ENCODE measurements at regions not wholly inside any gene's neighbourhood (a gene's known extent, or its start where the extent isn't known, plus 50 kb on each side); places are given as distances from the start of the nearest gene placed in this dataset.
A peak's percentile ranks its signal among the peaks of the same experiment; 100 is the strongest.

DNA sequence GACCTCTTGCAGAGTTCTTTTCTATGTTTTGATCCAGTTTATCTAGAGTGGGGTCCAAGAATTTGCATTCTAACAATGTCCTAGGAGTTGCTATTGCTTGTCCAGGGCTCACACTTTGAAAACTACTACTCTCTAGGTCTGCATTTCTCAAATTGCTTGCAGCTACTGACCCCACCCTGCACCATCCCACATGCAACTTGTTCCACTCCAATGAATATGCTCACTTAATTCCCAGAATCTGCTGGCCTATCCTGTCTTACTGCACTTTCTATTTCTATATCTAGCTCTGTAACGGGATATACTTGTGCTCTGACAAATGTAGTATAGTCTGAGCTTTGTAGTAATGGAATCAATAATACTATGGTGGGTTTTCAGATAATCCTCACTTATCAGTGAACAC, 570.3 kb downstream of the IQCM start:
- ChIA-PET CTCF (interaction anchor here (0.5 kb wide), 1 partner anchor 44 kb away, joined by 3 read pairs; no protein-coding TSS in a partner anchor), POLR2A (interaction anchor here (0.7 kb wide), 1 partner anchor 1866 kb away, joined by 3 read pairs; no protein-coding TSS in a partner anchor)
- Mint-ChIP-seq H3K36me3 (ENCODE audit: insufficient read depth, unreplicated experiment) (no peaks in the 10 kb centered on the region), H3K9me3 (ENCODE audit: unreplicated experiment) (peaks cover 5% of the 10 kb centered on the region), H3K4me1 (ENCODE audit: insufficient read depth, unreplicated experiment) (no peaks in the 10 kb centered on the region), H3K27me3 (ENCODE audit: insufficient read depth, unreplicated experiment) (no peaks in the 10 kb centered on the region), H3K4me3 (ENCODE audit: unreplicated experiment) (no peak overlapping the region), H3K27ac (ENCODE audit: low read depth, unreplicated experiment) (no peak overlapping the region)
- DNase-seq (ENCODE audit: unreplicated experiment): no peak
- TF ChIP-seq, protein P1, sequence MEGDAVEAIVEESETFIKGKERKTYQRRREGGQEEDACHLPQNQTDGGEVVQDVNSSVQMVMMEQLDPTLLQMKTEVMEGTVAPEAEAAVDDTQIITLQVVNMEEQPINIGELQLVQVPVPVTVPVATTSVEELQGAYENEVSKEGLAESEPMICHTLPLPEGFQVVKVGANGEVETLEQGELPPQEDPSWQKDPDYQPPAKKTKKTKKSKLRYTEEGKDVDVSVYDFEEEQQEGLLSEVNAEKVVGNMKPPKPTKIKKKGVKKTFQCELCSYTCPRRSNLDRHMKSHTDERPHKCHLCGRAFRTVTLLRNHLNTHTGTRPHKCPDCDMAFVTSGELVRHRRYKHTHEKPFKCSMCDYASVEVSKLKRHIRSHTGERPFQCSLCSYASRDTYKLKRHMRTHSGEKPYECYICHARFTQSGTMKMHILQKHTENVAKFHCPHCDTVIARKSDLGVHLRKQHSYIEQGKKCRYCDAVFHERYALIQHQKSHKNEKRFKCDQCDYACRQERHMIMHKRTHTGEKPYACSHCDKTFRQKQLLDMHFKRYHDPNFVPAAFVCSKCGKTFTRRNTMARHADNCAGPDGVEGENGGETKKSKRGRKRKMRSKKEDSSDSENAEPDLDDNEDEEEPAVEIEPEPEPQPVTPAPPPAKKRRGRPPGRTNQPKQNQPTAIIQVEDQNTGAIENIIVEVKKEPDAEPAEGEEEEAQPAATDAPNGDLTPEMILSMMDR (IDR thresholded peaks at IDR 0.05; ENCODE audit: unreplicated experiment): no peak
- intact Hi-C loops (cut with micrococcal nuclease): no loop called here
- BruUV-seq (replicated peaks): no TSS peak

DNA sequence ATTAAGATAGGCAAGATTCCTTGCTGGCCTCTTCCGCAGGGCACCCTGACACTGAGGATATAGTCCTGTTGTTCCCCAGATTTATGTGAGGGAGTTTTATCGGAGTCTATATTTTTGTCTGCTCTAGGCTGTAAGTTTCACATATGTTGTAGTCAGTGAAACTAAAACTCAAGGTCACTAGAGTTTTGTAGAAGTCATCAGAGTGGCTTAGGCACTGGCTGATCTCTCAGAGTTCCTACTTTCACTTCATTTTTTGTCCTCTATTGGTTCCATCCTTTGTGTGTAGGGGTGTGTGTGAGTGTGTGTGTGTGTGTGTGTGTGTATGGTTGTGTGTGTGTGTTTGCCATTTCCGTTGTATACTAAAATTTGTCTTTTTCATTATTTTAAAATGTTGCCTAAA, 577.5 kb downstream of the IQCM start:
- H3K36me3 Mint-ChIP-seq (ENCODE audit: insufficient read depth, unreplicated experiment): no peaks in the 10 kb centered on the region
- H3K4me3 Mint-ChIP-seq (ENCODE audit: unreplicated experiment): no peak overlapping the region
- ChIA-PET CTCF (no interaction called here), POLR2A (no interaction called here)
- no peak overlapping the region for H3K27ac Mint-ChIP-seq (ENCODE audit: low read depth, unreplicated experiment)
- H3K27me3 Mint-ChIP-seq (ENCODE audit: insufficient read depth, unreplicated experiment): no peaks in the 10 kb centered on the region
- DNase-seq (ENCODE audit: unreplicated experiment): no peak
- no TSS peak for BruUV-seq (replicated peaks)
- peaks cover 5% of the 10 kb centered on the region for H3K9me3 Mint-ChIP-seq (ENCODE audit: unreplicated experiment)
- intact Hi-C loops (cut with micrococcal nuclease): no loop called here
- TF ChIP-seq, protein P1 (IDR thresholded peaks at IDR 0.05; ENCODE audit: unreplicated experiment): no peak
- H3K4me1 Mint-ChIP-seq (ENCODE audit: insufficient read depth, unreplicated experiment): no peaks in the 10 kb centered on the region

DNA sequence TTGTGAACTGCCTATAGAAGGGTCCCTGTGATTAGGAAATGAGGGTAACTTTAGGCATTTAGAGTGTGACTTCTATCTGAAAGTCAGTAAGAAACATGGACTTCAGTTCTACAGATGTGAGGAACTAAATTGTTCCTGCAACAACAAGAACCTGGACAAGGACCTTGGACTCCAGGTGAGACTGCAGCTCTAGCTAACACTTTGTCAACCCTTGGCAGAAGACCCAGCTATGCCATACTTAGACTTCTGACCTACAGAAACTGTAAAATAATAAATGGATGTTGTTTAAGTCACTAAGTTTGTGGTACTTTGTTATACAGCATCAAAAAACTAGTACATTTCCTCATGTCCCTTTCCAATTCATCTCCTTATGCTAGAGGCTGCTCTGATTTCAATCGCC, 580.8 kb downstream of the IQCM start:
- intact Hi-C loops (cut with micrococcal nuclease): no loop called here
- H3K36me3 Mint-ChIP-seq (ENCODE audit: insufficient read depth, unreplicated experiment): no peaks in the 10 kb centered on the region
- no TSS peak for BruUV-seq (replicated peaks)
- no peaks in the 10 kb centered on the region for H3K27me3 Mint-ChIP-seq (ENCODE audit: insufficient read depth, unreplicated experiment)
- H3K4me3 Mint-ChIP-seq (ENCODE audit: unreplicated experiment): no peak overlapping the region
- ChIA-PET CTCF (interaction anchor here (0.6 kb wide), 1 partner anchor 1368 kb away, joined by 3 read pairs; no protein-coding TSS in a partner anchor), POLR2A (no interaction called here)
- TF ChIP-seq, protein P1 (IDR thresholded peaks at IDR 0.05; ENCODE audit: unreplicated experiment): no peak
- no peaks in the 10 kb centered on the region for H3K4me1 Mint-ChIP-seq (ENCODE audit: insufficient read depth, unreplicated experiment)
- H3K9me3 Mint-ChIP-seq (ENCODE audit: unreplicated experiment): no peaks in the 10 kb centered on the region
- no peak overlapping the region for H3K27ac Mint-ChIP-seq (ENCODE audit: low read depth, unreplicated experiment)
- no peak for DNase-seq (ENCODE audit: unreplicated experiment)

DNA sequence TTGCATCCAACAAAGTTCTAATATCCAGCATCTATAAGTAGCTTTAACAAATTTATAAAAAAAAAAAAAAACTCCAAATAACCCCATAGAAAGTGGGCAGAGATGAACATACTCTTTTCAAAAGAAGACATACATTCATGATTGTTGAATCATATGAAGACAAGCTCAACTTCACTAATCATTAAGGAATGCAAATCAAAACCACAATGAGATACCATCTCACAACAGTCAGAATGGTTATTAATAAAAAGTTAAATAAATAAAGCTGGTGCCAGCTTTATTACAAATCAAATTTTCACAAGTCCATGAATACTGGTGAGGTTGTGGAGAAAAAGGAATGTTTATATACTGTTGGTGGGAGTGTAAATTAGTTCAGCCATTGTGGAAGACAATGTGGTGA, 592.0 kb downstream of the IQCM start:
- peak; percentile 32 for DNase-seq (ENCODE audit: unreplicated experiment)
- H3K9me3 Mint-ChIP-seq (ENCODE audit: unreplicated experiment): peaks cover 24% of the 10 kb centered on the region
- ChIA-PET CTCF (no interaction called here), POLR2A (no interaction called here)
- no peaks in the 10 kb centered on the region for H3K36me3 Mint-ChIP-seq (ENCODE audit: insufficient read depth, unreplicated experiment)
- H3K4me1 Mint-ChIP-seq (ENCODE audit: insufficient read depth, unreplicated experiment): peaks cover 4% of the 10 kb centered on the region
- TF ChIP-seq, protein P1 (IDR thresholded peaks at IDR 0.05; ENCODE audit: unreplicated experiment): no peak
- BruUV-seq (replicated peaks): no TSS peak
- H3K4me3 Mint-ChIP-seq (ENCODE audit: unreplicated experiment): no peak overlapping the region
- H3K27ac Mint-ChIP-seq (ENCODE audit: low read depth, unreplicated experiment): no peak overlapping the region
- no peaks in the 10 kb centered on the region for H3K27me3 Mint-ChIP-seq (ENCODE audit: insufficient read depth, unreplicated experiment)
- intact Hi-C loops (cut with micrococcal nuclease): no loop called here
